ENCODE measurements at regions not wholly inside any gene's neighbourhood (a gene's known extent, or its start where the extent isn't known, plus 50 kb on each side); places are given as distances from the start of the nearest gene placed in this dataset.
"Not testable (repeated sequence)": the region's sequence is repeated elsewhere in the genome, so short reads cannot be mapped to it uniquely, and the experiment has no call there.

DNA sequence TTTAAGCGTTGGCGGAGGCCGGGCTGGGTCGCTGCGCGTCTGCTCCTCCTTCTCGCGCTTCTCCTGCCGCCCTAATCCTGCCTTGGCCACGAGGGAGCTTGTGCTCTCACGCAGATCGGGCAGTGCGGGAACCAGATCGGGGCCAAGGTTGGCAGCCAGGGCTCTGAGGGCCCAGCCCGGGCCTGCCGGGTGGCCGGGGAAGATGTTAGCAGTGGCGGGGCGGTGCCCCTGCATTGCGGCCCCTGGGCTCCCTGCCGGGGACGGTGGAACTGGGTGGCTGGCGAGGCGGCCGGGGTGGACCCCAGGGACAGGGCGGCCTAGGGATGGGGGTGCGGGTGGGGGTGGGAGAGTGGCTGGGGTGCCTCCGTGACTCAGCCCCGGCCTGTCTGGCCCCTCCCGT lies 297.4 kb downstream of the CACNA1B start:
- DNase-seq (ENCODE audit: low spot score); H3K4me3 Mint-ChIP-seq; CTCF ChIA-PET; H3K9me3 Mint-ChIP-seq; H3K27ac Mint-ChIP-seq; H3K27me3 Mint-ChIP-seq (ENCODE audit: low read depth); ATAC-seq; H3K36me3 Mint-ChIP-seq; POLR2A ChIA-PET: not testable (repeated sequence)
- peaks cover 13% of the 10 kb centered on the region for H3K4me1 Mint-ChIP-seq

- ATAC-seq; H3K27ac Mint-ChIP-seq; H3K36me3 Mint-ChIP-seq; POLR2A ChIA-PET; H3K27me3 Mint-ChIP-seq (ENCODE audit: low read depth); CTCF ChIA-PET; DNase-seq (ENCODE audit: low spot score); H3K9me3 Mint-ChIP-seq; H3K4me3 Mint-ChIP-seq: not testable (repeated sequence)
- peaks cover 13% of the 10 kb centered on the region for H3K4me1 Mint-ChIP-seq
These were observed 297.8 kb downstream of the CACNA1B start for GRCh38 chr9:138175354-138175753.

GRCh38 chr9:138177091-138177490 lies 299.5 kb downstream of the CACNA1B start:
- CTCF ChIA-PET, POLR2A ChIA-PET: not testable (repeated sequence)

GRCh38 chr9:138179003-138179402 lies 301.4 kb downstream of the CACNA1B start:
- POLR2A ChIA-PET, result not testable (repeated sequence)

More at GRCh38 chr9:138177091-138177490, 299.5 kb downstream of the CACNA1B start:
- H3K27ac Mint-ChIP-seq; DNase-seq (ENCODE audit: low spot score); H3K27me3 Mint-ChIP-seq (ENCODE audit: low read depth); H3K4me3 Mint-ChIP-seq; H3K9me3 Mint-ChIP-seq; H3K36me3 Mint-ChIP-seq; ATAC-seq: not testable (repeated sequence)
- H3K4me1 Mint-ChIP-seq, result peaks cover 13% of the 10 kb centered on the region

DNA sequence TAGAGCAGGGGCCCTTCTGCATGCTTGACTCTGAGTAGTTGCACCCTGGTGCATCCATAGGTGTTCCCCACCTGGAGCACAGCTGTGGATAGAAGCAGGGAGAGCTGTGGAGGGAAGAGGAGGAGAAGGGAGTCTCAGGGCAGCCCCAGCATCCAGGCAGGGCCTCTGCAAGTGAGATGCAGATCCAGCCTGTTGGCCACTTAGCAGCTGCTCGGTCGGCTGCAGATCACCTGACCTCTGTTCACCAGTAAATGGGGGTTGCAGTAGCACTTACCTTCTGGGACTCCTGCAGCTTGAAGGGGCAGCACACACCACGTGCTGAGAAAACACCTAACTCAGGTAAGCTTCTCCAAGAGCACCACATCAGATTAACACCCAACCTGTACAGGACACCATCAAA lies 302.1 kb downstream of the CACNA1B start:
- H3K27ac Mint-ChIP-seq, ATAC-seq: not testable (repeated sequence)

More at GRCh38 chr9:138179003-138179402, 301.4 kb downstream of the CACNA1B start:
- ATAC-seq, result peak; percentile 41; the same call in 1 of the 2 replicates
- peaks cover 10% of the 10 kb centered on the region for H3K4me1 Mint-ChIP-seq
- H3K27me3 Mint-ChIP-seq (ENCODE audit: low read depth); CTCF ChIA-PET; DNase-seq (ENCODE audit: low spot score); H3K4me3 Mint-ChIP-seq; H3K27ac Mint-ChIP-seq; H3K9me3 Mint-ChIP-seq; H3K36me3 Mint-ChIP-seq: not testable (repeated sequence)

GRCh38 chr9:138181963-138182362 lies 304.4 kb downstream of the CACNA1B start:
- H3K4me3 Mint-ChIP-seq; ATAC-seq; DNase-seq (ENCODE audit: low spot score); H3K36me3 Mint-ChIP-seq; H3K27ac Mint-ChIP-seq; H3K27me3 Mint-ChIP-seq (ENCODE audit: low read depth); H3K4me1 Mint-ChIP-seq; H3K9me3 Mint-ChIP-seq; CTCF ChIA-PET; POLR2A ChIA-PET: not testable (repeated sequence)

More for the DNA sequence above, 302.1 kb downstream of the CACNA1B start:
- TF ChIP-seq, protein P1, sequence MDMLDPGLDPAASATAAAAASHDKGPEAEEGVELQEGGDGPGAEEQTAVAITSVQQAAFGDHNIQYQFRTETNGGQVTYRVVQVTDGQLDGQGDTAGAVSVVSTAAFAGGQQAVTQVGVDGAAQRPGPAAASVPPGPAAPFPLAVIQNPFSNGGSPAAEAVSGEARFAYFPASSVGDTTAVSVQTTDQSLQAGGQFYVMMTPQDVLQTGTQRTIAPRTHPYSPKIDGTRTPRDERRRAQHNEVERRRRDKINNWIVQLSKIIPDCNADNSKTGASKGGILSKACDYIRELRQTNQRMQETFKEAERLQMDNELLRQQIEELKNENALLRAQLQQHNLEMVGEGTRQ (CRISPR knock-in tag; IDR thresholded peaks at IDR 0.05), result peak; percentile 53; the same call in 1 of the 2 replicates
- H3K27me3 Mint-ChIP-seq (ENCODE audit: low read depth); H3K36me3 Mint-ChIP-seq; H3K9me3 Mint-ChIP-seq; H3K4me1 Mint-ChIP-seq; H3K4me3 Mint-ChIP-seq; CTCF ChIA-PET; POLR2A ChIA-PET; DNase-seq (ENCODE audit: low spot score): not testable (repeated sequence)

- H3K9me3 Mint-ChIP-seq; H3K4me1 Mint-ChIP-seq; CTCF ChIA-PET; ATAC-seq; H3K27me3 Mint-ChIP-seq (ENCODE audit: low read depth); DNase-seq (ENCODE audit: low spot score); H3K4me3 Mint-ChIP-seq; H3K27ac Mint-ChIP-seq; POLR2A ChIA-PET; H3K36me3 Mint-ChIP-seq: not testable (repeated sequence)
These were observed 319.6 kb downstream of the CACNA1B start for GRCh38 chr9:138197156-138197555.

GRCh38 chr9:138198963-138199362 lies 321.4 kb downstream of the CACNA1B start:
- ATAC-seq; H3K36me3 Mint-ChIP-seq; DNase-seq (ENCODE audit: low spot score); H3K27ac Mint-ChIP-seq; POLR2A ChIA-PET; CTCF ChIA-PET; H3K9me3 Mint-ChIP-seq; H3K4me3 Mint-ChIP-seq; H3K4me1 Mint-ChIP-seq; H3K27me3 Mint-ChIP-seq (ENCODE audit: low read depth): not testable (repeated sequence)

DNA sequence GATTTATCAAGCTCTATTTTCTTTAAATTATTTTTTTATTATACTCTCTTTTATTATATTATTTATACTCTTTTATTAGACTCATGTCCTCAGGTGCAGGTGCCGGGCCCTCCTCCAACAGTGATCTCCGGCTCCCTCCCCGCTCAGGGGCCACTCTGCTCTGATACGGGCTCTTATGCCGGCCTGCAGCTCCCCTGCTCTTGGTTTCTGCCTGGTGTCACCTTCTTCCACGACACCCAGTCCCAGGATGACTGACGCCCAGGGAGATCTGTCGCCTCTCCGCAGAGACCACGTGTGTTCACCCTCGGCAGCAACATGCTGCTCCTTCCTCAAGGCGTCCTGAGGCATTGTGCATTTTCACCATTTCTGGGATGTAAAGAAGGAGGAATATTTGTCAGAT lies 322.3 kb downstream of the CACNA1B start:
- H3K9me3 Mint-ChIP-seq; POLR2A ChIA-PET; H3K27me3 Mint-ChIP-seq (ENCODE audit: low read depth); ATAC-seq; H3K27ac Mint-ChIP-seq; H3K4me1 Mint-ChIP-seq; CTCF ChIA-PET; H3K4me3 Mint-ChIP-seq; DNase-seq (ENCODE audit: low spot score); H3K36me3 Mint-ChIP-seq: not testable (repeated sequence)

- H3K36me3 Mint-ChIP-seq; POLR2A ChIA-PET; H3K27ac Mint-ChIP-seq; CTCF ChIA-PET; H3K4me1 Mint-ChIP-seq; H3K9me3 Mint-ChIP-seq; DNase-seq (ENCODE audit: low spot score); ATAC-seq; H3K4me3 Mint-ChIP-seq; H3K27me3 Mint-ChIP-seq (ENCODE audit: low read depth): not testable (repeated sequence)
These were observed 323.0 kb downstream of the CACNA1B start for GRCh38 chr9:138200481-138201142.

GRCh38 chr9:138201167-138201889 lies 323.7 kb downstream of the CACNA1B start:
- CTCF ChIA-PET; ATAC-seq; H3K27me3 Mint-ChIP-seq (ENCODE audit: low read depth); POLR2A ChIA-PET; H3K4me3 Mint-ChIP-seq; DNase-seq (ENCODE audit: low spot score); H3K4me1 Mint-ChIP-seq; H3K27ac Mint-ChIP-seq; H3K36me3 Mint-ChIP-seq; H3K9me3 Mint-ChIP-seq: not testable (repeated sequence)

DNA sequence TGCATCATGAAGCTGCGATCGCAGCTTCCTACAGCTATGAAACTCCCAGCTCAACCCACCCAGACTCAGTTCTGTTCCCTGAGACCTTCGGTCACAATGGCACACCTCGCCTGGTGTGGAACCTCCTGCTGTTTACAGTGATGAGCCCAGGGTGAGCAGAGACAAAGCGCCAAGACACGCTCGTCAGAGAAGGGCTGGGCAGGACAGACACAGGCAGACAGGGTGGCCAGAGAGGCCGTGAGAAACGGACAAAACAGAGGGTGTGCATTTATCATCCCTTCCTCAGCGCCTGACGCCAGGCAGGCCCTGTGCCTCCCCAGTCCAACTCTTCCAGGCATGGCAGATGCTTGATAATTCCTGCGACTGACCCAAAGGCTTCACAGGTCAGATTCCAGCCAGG lies 324.5 kb downstream of the CACNA1B start:
- H3K27ac Mint-ChIP-seq; H3K4me1 Mint-ChIP-seq; ATAC-seq; H3K9me3 Mint-ChIP-seq; H3K36me3 Mint-ChIP-seq; DNase-seq (ENCODE audit: low spot score); H3K27me3 Mint-ChIP-seq (ENCODE audit: low read depth); POLR2A ChIA-PET; CTCF ChIA-PET; H3K4me3 Mint-ChIP-seq: not testable (repeated sequence)
